HEK293T (cell line): ENCODE measurements at regions not wholly inside any gene's neighbourhood (a gene's known extent, or its start where the extent isn't known, plus 50 kb on each side); places are given as distances from the start of the nearest gene placed in this dataset.
"Not testable (repeated sequence)": the region's sequence is repeated elsewhere in the genome, so short reads cannot be mapped to it uniquely, and the experiment has no call there.

Experiments used
- CTCF ChIA-PET: fragments of 350-600 bp; formaldehyde crosslinking; extraction: SDS; loops from one replicate; lab custom pipeline; 2021; ENCODE audit warnings: antibody characterized with exemption, inconsistent platforms; lab: Yijun Ruan, JAX
- POLR2A ChIA-PET: fragments of 350-600 bp; formaldehyde crosslinking; extraction: SDS; loops from one replicate; lab custom pipeline; 2020; ENCODE audit warnings: antibody characterized with exemption, inconsistent platforms; lab: Yijun Ruan, JAX
- DNase-seq: peaks from one replicate; pipeline ENCODE4 v3.0.0; 2012; ENCODE audit warnings: mixed read lengths; ENCODE audit errors: extremely low spot score
- ARNT ChIP-seq: fragments of 450-650 bp; IDR thresholded peaks from 2 replicates; pipeline ENCODE4 v1.6.1; 2017; ENCODE audit warnings: mild to moderate bottlenecking
- BHLHE40 ChIP-seq: fragments of 450-650 bp; IDR thresholded peaks from 2 replicates; pipeline ENCODE4 v1.6.1; 2016; ENCODE audit warnings: mild to moderate bottlenecking, moderate library complexity, borderline replicate concordance
- CTBP1 ChIP-seq: fragments of 450-650 bp; IDR thresholded peaks from 2 replicates; pipeline ENCODE4 v1.6.1; 2016; ENCODE audit warnings: borderline replicate concordance
- ELF4 ChIP-seq: fragments of 450-650 bp; IDR thresholded peaks from 2 replicates; pipeline ENCODE4 v1.6.1; 2017; ENCODE audit warnings: antibody characterized with exemption
- FOXA1 ChIP-seq: fragments of 450-650 bp; IDR thresholded peaks from 2 replicates; pipeline ENCODE4 v1.6.1; 2016; ENCODE audit warnings: mild to moderate bottlenecking
- FOXK2 ChIP-seq: fragments of 450-650 bp; IDR thresholded peaks from 2 replicates; pipeline ENCODE4 v1.6.1; 2016; ENCODE audit warnings: mild to moderate bottlenecking
- FOXM1 ChIP-seq: fragments of 450-650 bp; IDR thresholded peaks from 2 replicates; pipeline ENCODE4 v1.6.1; 2017; ENCODE audit warnings: mild to moderate bottlenecking, borderline replicate concordance
- HDGF ChIP-seq: fragments of 450-650 bp; IDR thresholded peaks from 2 replicates; pipeline ENCODE4 v1.6.1; 2017; ENCODE audit warnings: antibody characterized with exemption, borderline replicate concordance
- L3MBTL2 ChIP-seq: fragments of 450-650 bp; conservative IDR thresholded peaks from 2 replicates; pipeline ENCODE4 v1.6.1; 2016; ENCODE audit warnings: mild to moderate bottlenecking
- LEF1 ChIP-seq: fragments of 450-650 bp; IDR thresholded peaks from 2 replicates; pipeline ENCODE4 v1.6.1; 2017; ENCODE audit warnings: mild to moderate bottlenecking, borderline replicate concordance
- NFRKB ChIP-seq: fragments of 450-650 bp; IDR thresholded peaks from 2 replicates; pipeline ENCODE4 v1.6.1; 2016; ENCODE audit warnings: mild to moderate bottlenecking, moderate library complexity
- SP1 ChIP-seq: fragments of 450-650 bp; IDR thresholded peaks from 2 replicates; pipeline ENCODE4 v1.6.1; 2017
- SUZ12 ChIP-seq: fragments of 450-650 bp; IDR thresholded peaks from 2 replicates; pipeline ENCODE4 v1.6.1; 2016; ENCODE audit warnings: mild to moderate bottlenecking
- TARDBP ChIP-seq: fragments of 450-650 bp; IDR thresholded peaks from 2 replicates; pipeline ENCODE4 v1.6.1; 2016
- ZNF384 ChIP-seq: fragments of 450-650 bp; IDR thresholded peaks from 2 replicates; pipeline ENCODE4 v1.6.1; 2016
- TF ChIP-seq, protein P1 (sequence below): fragments of 450-650 bp; IDR thresholded peaks from 2 replicates; pipeline ENCODE4 v1.6.1; 2016

DNA sequence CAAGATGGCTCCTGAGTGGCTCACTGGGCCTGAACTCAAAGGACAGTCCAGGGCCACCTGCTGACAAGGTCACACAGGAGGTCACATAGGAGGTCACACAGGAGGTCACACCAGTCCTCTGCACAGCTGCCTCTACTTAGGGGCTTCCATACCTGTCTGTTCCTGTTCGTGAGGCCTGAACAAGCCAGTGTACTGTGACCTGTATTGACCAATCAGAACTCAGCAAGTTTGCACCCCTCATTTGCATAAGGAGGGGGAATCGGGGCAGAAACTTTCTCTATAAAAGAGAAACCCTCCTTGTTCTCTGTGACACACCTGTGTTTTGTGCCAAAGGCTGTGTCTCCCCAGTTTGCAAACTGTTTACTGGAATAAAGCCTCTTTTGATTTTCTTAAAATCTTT lies 478.9 kb downstream of the EIPR1 start:
- TF ChIP-seq HDGF: no peak
- no peak for TF ChIP-seq LEF1
- TF ChIP-seq SUZ12: no peak
- no peak for TF ChIP-seq ELF4
- TF ChIP-seq FOXK2: no peak
- no peak for TF ChIP-seq FOXA1
- TF ChIP-seq, protein P1, sequence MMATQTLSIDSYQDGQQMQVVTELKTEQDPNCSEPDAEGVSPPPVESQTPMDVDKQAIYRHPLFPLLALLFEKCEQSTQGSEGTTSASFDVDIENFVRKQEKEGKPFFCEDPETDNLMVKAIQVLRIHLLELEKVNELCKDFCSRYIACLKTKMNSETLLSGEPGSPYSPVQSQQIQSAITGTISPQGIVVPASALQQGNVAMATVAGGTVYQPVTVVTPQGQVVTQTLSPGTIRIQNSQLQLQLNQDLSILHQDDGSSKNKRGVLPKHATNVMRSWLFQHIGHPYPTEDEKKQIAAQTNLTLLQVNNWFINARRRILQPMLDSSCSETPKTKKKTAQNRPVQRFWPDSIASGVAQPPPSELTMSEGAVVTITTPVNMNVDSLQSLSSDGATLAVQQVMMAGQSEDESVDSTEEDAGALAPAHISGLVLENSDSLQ: no peak
- TF ChIP-seq NFRKB: no peak
- TF ChIP-seq L3MBTL2: no peak
- no peak for TF ChIP-seq BHLHE40
- no peak for TF ChIP-seq FOXM1
- TF ChIP-seq ARNT: no peak
- no peak for TF ChIP-seq TARDBP
- TF ChIP-seq SP1: no peak
- TF ChIP-seq CTBP1: no peak
- ChIA-PET CTCF (no interaction called here), POLR2A (no interaction called here)
- DNase-seq: no peak

DNA sequence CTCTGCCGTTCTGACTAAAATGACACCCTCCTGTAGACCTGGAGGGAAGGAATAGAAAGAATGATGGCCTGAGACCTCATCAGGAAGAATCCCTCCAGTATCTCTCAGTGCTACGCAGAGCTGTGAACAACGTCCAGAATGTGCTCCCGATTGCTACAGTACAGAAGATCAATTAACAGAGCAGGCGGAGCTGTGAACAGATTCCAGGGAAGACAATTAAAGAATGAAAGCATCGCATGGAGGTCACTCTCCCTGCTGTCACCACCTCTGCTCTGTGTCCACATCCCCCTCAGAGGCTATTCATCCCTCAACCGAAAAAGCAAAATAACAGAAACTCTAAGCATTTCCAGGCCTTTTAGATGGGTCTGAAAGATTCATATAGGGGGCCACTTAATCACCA lies 481.0 kb downstream of the EIPR1 start:
- TF ChIP-seq SUZ12 (no peak), FOXK2 (no peak), HDGF (no peak), NFRKB (no peak), ELF4 (no peak), FOXA1 (no peak), SP1 (no peak), ARNT (no peak), L3MBTL2 (no peak), LEF1 (no peak)
- DNase-seq: no peak
- ChIA-PET CTCF (no interaction called here), POLR2A (no interaction called here)

DNA sequence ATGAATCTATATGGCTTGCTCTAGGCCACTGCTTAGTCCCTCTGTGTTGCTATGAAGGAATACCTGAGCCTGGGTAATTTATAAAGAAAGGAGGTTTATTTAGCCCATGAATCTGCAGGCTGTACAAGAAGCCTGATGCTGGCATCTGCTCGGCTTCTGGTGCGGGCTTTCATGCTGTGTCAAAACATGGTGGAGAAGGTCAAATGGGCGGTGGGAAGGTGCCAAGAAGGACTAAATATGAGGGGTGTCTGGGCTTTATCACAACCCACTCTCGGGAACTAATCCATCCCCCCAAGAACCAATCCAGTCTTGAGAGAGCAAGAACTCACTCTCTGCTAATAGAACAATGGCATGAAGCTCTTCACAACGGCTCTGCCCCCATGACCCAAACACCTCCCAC lies 481.6 kb downstream of the EIPR1 start:
- POLR2A ChIA-PET: no interaction called here
- TF ChIP-seq NFRKB: no peak
- no peak for TF ChIP-seq SUZ12
- no peak for TF ChIP-seq BHLHE40
- TF ChIP-seq CTBP1: no peak
- no peak for TF ChIP-seq ELF4
- CTCF ChIA-PET: no interaction called here
- no peak for DNase-seq

DNA sequence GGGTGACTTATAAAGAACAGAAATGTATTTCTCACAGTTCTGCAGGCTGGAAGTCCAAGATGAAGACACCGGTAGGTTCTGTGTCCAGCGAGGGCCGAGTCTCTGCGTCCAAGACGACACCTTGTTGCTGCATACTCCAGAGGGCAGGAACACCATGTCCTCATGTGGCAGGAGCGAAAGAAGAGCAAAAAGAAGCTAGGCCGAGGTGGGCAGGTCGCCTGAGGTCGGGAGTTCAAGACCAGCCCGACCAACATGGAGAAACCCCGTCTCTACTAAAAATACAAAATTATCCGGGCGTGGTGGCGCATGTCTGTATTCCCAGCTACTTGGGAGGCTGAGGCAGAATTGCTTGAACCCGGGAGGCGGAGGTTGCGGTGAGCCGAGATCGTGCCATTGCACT lies 483.6 kb downstream of the EIPR1 start:
- DNase-seq, CTCF ChIA-PET, POLR2A ChIA-PET: not testable (repeated sequence)

DNA sequence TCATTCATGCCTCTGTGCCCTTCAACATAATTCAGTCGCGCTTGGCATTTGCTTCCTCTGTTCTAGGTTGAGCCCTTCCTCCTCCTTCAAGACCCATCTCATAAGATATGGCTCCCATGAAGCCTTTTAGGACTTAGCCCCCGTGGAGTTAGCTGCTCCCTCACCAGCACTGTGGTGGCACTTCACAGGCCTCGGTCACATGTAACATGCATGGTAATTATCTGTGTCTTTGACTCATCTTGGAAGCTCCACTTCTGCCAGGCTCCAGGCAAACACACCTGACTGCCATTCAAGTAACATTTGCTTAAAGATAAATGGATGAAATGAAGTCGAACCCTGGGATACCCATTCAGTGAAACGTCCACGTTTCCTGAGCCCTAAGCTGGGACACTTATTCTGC lies 484.7 kb downstream of the EIPR1 start:
- ChIA-PET CTCF (no interaction called here), POLR2A (no interaction called here)
- DNase-seq: no peak
- TF ChIP-seq, protein P1: no peak
- TF ChIP-seq ZNF384: no peak
- TF ChIP-seq L3MBTL2: no peak
- no peak for TF ChIP-seq SP1
- no peak for TF ChIP-seq LEF1
- no peak for TF ChIP-seq CTBP1
- TF ChIP-seq ARNT: no peak
- TF ChIP-seq NFRKB: no peak
- TF ChIP-seq HDGF: no peak

DNA sequence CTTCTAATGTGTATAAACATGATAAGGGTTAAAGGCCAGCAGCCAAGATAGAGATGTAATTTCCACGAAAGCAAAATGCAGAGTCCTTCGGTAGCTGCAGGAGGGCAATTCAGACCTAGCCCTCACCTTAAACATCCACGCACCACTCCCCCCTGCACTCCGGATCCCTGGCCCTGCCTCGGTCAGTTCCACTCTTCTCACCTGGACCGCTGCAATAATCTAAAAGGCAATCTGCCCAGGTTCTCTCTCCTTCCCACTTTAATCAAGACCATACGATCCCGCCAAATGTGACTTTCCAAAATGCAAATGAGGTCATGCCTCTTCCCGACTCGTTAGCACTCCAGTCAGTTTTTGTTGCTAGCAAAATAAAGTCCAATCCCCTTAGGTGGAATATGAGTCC lies 485.2 kb downstream of the EIPR1 start:
- no peak for TF ChIP-seq SP1
- TF ChIP-seq L3MBTL2: no peak
- no peak for TF ChIP-seq NFRKB
- no peak for TF ChIP-seq ZNF384
- no peak for TF ChIP-seq LEF1
- TF ChIP-seq HDGF: no peak
- no peak for TF ChIP-seq CTBP1
- no peak for TF ChIP-seq SUZ12
- TF ChIP-seq, protein P1: no peak
- POLR2A ChIA-PET: no interaction called here
- no peak for DNase-seq
- CTCF ChIA-PET: no interaction called here

DNA sequence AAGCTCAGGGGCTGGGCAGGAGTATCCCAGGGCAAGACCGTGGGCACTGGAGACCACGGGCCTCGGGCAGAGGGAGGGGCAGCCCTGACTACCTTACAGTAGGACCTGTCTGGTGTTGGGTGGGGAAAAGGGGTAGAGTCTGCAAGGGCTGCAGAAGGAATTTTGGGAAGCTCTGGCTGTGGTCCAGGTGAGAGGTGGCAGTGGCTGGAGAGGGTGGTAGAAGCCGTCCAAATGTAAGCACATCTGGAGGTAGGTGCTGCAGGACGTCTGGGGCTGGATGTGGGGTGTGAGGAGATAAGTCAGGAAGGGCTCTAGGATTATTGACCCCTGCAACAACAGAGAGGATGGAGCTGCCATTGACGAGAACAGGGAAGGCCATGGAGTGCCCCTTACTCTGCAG lies 486.7 kb downstream of the EIPR1 start:
- ChIA-PET POLR2A (no interaction called here), CTCF (no interaction called here)
- TF ChIP-seq L3MBTL2: no peak
- no peak for TF ChIP-seq FOXM1
- TF ChIP-seq, protein P1: no peak
- no peak for TF ChIP-seq ZNF384
- no peak for TF ChIP-seq TARDBP
- TF ChIP-seq HDGF: no peak
- no peak for TF ChIP-seq NFRKB
- TF ChIP-seq SP1: no peak
- DNase-seq: no peak
